Fibroblast of lung (primary cell): ENCODE measurements at regions not wholly inside any gene's neighbourhood (a gene's known extent, or its start where the extent isn't known, plus 50 kb on each side); places are given as distances from the start of the nearest gene placed in this dataset.
A peak's percentile ranks its signal among the peaks of the same experiment; 100 is the strongest.

ENCODE experiments used
- DNase-seq, 2 donors: peaks; one replicate each; pipeline versions ENCODE4 v3.0.0 to v3.0.0-alpha.2; 2010; ENCODE audit warnings: low read depth in 2 of 2
- H2AFZ ChIP-seq: 2 replicates; pipeline ENCODE4 v1.5.1; 2012; ENCODE audit warnings: low read length, control low read depth, inconsistent platforms
- H3K27ac ChIP-seq: 2 replicates; pipeline ENCODE4 v1.5.1; 2011; ENCODE audit warnings: low read length, control low read depth; ENCODE audit not compliant: insufficient read depth
- H3K27me3 ChIP-seq: 2 replicates; pipeline ENCODE4 v1.5.1; 2011; ENCODE audit warnings: mild to moderate bottlenecking, low read length; ENCODE audit not compliant: control insufficient read depth, insufficient read depth
- H3K36me3 ChIP-seq: 2 replicates; pipeline ENCODE4 v1.5.1; 2011; ENCODE audit warnings: low read length; ENCODE audit not compliant: control insufficient read depth, insufficient read depth
- H3K4me1 ChIP-seq: 2 replicates; pipeline ENCODE4 v1.5.1; 2011; ENCODE audit warnings: low read length; ENCODE audit not compliant: control insufficient read depth, insufficient read depth; ENCODE audit errors: extremely low read depth
- H3K4me2 ChIP-seq: 2 replicates; pipeline ENCODE4 v1.5.1; 2011; ENCODE audit warnings: low read length, control low read depth; ENCODE audit not compliant: insufficient read depth; ENCODE audit errors: extremely low read depth
- H3K4me3 ChIP-seq, 4 experiments: fragments of 200-600 bp in 1 of 4; sonication (generic) in 1 of 4; replicated peaks in 1 of 4; 2 replicates each; pipeline ENCODE4 v1.5.1; 2011 to 2016; ENCODE audit warnings: low read length in 4 of 4, low read depth in 3 of 4, mild to moderate bottlenecking in 3 of 4, control low read depth in 2 of 4, inconsistent platforms in 1 of 4, mixed read lengths in 1 of 4; ENCODE audit not compliant: insufficient read depth in 1 of 4; ENCODE audit errors: control extremely low read depth in 1 of 4
- H3K79me2 ChIP-seq: 2 replicates; pipeline ENCODE4 v1.5.1; 2012; ENCODE audit warnings: mild to moderate bottlenecking, low read length, inconsistent platforms; ENCODE audit not compliant: control insufficient read depth, insufficient read depth
- H3K9ac ChIP-seq: 2 replicates; pipeline ENCODE4 v1.5.1; 2011; ENCODE audit warnings: mild to moderate bottlenecking, low read length, control low read depth; ENCODE audit not compliant: insufficient read depth
- H3K9me3 ChIP-seq: 2 replicates; pipeline ENCODE4 v1.5.1; 2012; ENCODE audit warnings: low read depth, low read length; ENCODE audit not compliant: control insufficient read depth, insufficient read depth
- H4K20me1 ChIP-seq: 2 replicates; pipeline ENCODE4 v1.5.1; 2011; ENCODE audit warnings: low read length; ENCODE audit not compliant: control insufficient read depth, insufficient read depth; ENCODE audit errors: extremely low read depth
- EZH2 ChIP-seq: IDR thresholded peaks from 2 replicates; pipeline ENCODE4 v1.5.1; 2012; ENCODE audit warnings: low read length, control low read depth, mild to moderate bottlenecking; ENCODE audit errors: missing control alignments
- TF ChIP-seq, protein P1 (sequence below), 2 donors: IDR thresholded peaks in 1 of 2; conservative IDR thresholded peaks in 1 of 2; 1 replicate in 1 of 2; 2 replicates in 1 of 2; pipeline ENCODE4 v1.5.1; 2011 to 2012; ENCODE audit warnings: low read length in 2 of 2, control low read depth in 1 of 2, inconsistent platforms in 1 of 2, low read depth in 1 of 2, mild to moderate bottlenecking in 1 of 2

DNA sequence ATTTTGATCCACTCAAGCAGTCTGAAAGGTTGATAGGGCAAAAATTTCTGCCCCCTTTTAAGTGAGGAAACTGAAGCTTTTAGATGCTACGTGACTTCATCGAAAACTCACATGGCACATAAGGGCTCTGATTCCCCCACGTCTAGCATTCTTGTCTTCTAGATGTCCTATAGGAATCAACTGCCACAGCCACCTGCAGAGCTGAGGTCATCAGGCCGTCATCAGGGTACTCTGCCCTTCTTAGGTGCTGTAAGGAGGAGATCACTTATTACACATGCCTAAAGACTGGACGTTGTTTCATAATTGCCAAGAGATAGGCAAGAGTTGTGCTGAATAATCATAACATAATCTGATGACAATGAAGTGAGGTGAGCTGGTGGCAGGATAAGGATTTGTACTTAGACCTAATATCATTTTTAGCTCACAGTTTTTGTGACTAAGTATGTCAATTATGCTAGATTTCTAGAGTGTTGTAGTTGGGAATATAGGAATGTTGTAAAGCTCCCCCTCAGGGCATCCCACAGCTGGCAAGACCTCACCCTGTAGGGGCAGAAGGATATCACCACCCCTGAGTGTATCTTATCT is 349.4 kb downstream of the METTL15 start:
- DNase-seq: no peak
- Histone ChIP-seq H4K20me1 (no peaks in the 10 kb centered on the region), H3K27me3 (no peaks in the 10 kb centered on the region), H3K4me1 (peaks cover 3% of the 10 kb centered on the region), H3K4me2 (no peak overlapping the region), H2AFZ (no peak overlapping the region), H3K27ac (no peak overlapping the region), H3K79me2 (no peaks in the 10 kb centered on the region), H3K9me3 (no peaks in the 10 kb centered on the region), H3K4me3 (no peak overlapping the region), H3K9ac (no peak overlapping the region), H3K36me3 (no peaks in the 10 kb centered on the region)
- TF ChIP-seq EZH2: no peak
- TF ChIP-seq, protein P1, sequence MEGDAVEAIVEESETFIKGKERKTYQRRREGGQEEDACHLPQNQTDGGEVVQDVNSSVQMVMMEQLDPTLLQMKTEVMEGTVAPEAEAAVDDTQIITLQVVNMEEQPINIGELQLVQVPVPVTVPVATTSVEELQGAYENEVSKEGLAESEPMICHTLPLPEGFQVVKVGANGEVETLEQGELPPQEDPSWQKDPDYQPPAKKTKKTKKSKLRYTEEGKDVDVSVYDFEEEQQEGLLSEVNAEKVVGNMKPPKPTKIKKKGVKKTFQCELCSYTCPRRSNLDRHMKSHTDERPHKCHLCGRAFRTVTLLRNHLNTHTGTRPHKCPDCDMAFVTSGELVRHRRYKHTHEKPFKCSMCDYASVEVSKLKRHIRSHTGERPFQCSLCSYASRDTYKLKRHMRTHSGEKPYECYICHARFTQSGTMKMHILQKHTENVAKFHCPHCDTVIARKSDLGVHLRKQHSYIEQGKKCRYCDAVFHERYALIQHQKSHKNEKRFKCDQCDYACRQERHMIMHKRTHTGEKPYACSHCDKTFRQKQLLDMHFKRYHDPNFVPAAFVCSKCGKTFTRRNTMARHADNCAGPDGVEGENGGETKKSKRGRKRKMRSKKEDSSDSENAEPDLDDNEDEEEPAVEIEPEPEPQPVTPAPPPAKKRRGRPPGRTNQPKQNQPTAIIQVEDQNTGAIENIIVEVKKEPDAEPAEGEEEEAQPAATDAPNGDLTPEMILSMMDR (conservative IDR thresholded peaks at IDR 0.05 in 1 of 2, IDR thresholded peaks at IDR 0.05 in 1 of 2; ENCODE audit: low read depth in 1 of 2, low read length in 2 of 2): no peak

DNA sequence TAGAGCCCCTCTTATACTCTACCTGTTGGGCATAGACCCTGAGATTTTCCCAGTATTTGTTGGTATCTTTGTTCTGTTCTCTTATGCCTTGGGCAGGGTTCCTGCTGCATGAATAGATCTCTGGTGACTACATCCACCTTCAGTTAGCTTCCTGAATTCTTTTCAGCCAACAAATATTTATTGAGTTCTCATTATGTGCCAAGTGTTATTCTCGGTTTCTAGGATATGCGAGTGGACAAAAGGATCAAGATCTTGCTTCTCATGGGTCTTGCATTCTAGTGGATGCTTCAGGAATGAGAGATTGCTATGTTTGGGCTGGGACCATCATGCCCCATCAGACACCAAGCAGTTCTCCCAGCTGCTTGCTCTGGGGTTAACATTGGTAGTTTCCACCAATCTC is 340.0 kb downstream of the METTL15 start:
- H3K79me2 ChIP-seq: no peaks in the 10 kb centered on the region
- H3K27ac ChIP-seq: no peak overlapping the region
- no peaks in the 10 kb centered on the region for H3K9me3 ChIP-seq
- H3K9ac ChIP-seq: no peak overlapping the region
- peak in 1 of 2 donors; percentile 36 for DNase-seq
- no peak overlapping the region for H3K4me2 ChIP-seq
- H3K36me3 ChIP-seq: no peaks in the 10 kb centered on the region
- no peaks in the 10 kb centered on the region for H4K20me1 ChIP-seq
- H3K27me3 ChIP-seq: no peaks in the 10 kb centered on the region
- no peaks in the 10 kb centered on the region for H3K4me1 ChIP-seq
- TF ChIP-seq EZH2: no peak
- TF ChIP-seq, protein P1 (conservative IDR thresholded peaks at IDR 0.05 in 1 of 2, IDR thresholded peaks at IDR 0.05 in 1 of 2; ENCODE audit: low read depth in 1 of 2, low read length in 2 of 2): no peak
- no peak overlapping the region for H3K4me3 ChIP-seq
- H2AFZ ChIP-seq: no peak overlapping the region

DNA sequence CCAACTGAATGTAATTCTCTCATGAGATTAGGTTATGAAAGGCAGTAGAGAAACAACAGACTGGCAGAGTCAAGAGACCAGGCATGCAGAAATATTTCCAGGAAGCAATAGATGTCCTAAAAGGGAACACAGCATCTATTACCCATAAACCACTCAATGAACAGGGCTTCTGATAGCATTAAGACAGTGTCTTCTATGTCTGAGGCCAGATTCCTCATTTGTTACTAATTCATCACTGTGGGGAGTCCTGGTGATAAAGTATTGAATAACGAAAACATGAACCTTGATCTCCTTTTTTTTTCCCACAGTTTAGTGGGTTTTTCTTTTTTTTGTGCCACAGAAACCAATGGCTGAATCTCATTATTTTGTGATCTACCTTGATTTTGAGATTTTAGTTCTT is 339.0 kb downstream of the METTL15 start:
- no peak overlapping the region for H3K4me2 ChIP-seq
- no peak overlapping the region for H3K9ac ChIP-seq
- TF ChIP-seq, protein P1 (conservative IDR thresholded peaks at IDR 0.05 in 1 of 2, IDR thresholded peaks at IDR 0.05 in 1 of 2; ENCODE audit: low read depth in 1 of 2, low read length in 2 of 2): no peak
- TF ChIP-seq EZH2: no peak
- H3K27me3 ChIP-seq: no peaks in the 10 kb centered on the region
- H3K4me1 ChIP-seq: no peaks in the 10 kb centered on the region
- no peak overlapping the region for H3K27ac ChIP-seq
- H3K36me3 ChIP-seq: no peaks in the 10 kb centered on the region
- DNase-seq: peak; percentile 7 to 71
- no peaks in the 10 kb centered on the region for H3K9me3 ChIP-seq
- no peaks in the 10 kb centered on the region for H4K20me1 ChIP-seq
- H2AFZ ChIP-seq: no peak overlapping the region
- H3K4me3 ChIP-seq: no peak overlapping the region
- H3K79me2 ChIP-seq: no peaks in the 10 kb centered on the region
